ENCODE measurements at regions not wholly inside any gene's neighbourhood (a gene's known extent, or its start where the extent isn't known, plus 50 kb on each side); places are given as distances from the start of the nearest gene placed in this dataset.

DNA sequence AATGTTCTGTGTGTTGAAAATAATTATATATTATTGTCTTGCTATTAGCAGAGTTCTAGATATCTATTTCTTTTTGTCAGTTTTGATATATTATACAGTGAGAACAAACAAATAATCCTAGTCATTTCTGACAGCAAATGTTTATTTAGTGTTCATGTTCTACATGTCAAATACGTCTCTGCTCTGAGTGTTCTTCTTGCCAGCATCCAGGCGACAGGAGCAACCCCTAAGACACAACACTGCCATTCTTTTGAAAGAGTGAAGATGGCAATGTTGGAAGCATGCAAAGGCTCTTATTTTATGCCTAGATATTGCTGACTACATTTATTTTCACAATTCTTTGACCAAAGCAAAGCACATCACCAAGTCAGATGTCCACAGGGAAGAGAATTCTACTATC is 1556.6 kb upstream of the TMEFF2 start:
- TF ChIP-seq, protein P1, sequence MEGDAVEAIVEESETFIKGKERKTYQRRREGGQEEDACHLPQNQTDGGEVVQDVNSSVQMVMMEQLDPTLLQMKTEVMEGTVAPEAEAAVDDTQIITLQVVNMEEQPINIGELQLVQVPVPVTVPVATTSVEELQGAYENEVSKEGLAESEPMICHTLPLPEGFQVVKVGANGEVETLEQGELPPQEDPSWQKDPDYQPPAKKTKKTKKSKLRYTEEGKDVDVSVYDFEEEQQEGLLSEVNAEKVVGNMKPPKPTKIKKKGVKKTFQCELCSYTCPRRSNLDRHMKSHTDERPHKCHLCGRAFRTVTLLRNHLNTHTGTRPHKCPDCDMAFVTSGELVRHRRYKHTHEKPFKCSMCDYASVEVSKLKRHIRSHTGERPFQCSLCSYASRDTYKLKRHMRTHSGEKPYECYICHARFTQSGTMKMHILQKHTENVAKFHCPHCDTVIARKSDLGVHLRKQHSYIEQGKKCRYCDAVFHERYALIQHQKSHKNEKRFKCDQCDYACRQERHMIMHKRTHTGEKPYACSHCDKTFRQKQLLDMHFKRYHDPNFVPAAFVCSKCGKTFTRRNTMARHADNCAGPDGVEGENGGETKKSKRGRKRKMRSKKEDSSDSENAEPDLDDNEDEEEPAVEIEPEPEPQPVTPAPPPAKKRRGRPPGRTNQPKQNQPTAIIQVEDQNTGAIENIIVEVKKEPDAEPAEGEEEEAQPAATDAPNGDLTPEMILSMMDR (IDR thresholded peaks at IDR 0.05; ENCODE audit: borderline replicate concordance, extremely low read depth, insufficient read depth): no peak

DNA sequence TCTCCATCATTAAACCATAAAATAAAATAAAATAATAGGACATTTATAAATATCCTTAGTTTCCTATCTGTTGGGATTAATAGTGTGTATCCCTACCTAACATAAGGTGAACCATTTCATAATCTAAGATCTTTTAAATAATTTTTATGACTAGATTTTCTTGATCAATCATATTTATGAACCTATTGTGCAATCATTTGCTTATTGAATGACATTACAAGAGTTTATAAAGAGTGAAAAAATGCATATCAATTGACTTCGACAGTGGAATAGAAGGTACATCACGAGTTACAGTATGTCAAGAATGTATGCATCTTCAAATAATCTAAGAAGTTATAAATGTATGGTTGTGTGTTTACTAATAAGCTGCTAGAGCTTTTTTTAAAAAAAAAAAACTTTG is 1554.8 kb upstream of the TMEFF2 start:
- no peak for FAIRE-seq
- intact Hi-C loops (cut with DNase I): no loop called here
- DNase-seq: no peak
- H3K27ac ChIP-seq (ENCODE audit: low read depth in 2 of 2, low read length in 2 of 2): no peak overlapping the region
- no peaks in the 10 kb centered on the region for H3K27me3 ChIP-seq (ENCODE audit: control insufficient read depth, insufficient read depth, low read length)
- H3K9me3 ChIP-seq (ENCODE audit: control insufficient read depth in 2 of 3, insufficient read depth in 1 of 3, low read length in 3 of 3): no peaks in the 10 kb centered on the region
- H3K4me1 ChIP-seq (ENCODE audit: control insufficient read depth in 2 of 3, insufficient read depth in 2 of 3, low read depth in 1 of 3, low read length in 3 of 3): no peaks in the 10 kb centered on the region
- H3K4me3 ChIP-seq (ENCODE audit: low read length in 3 of 3): no peak overlapping the region
- H3K9ac ChIP-seq (ENCODE audit: low read length in 3 of 3): no peak overlapping the region
- no peaks in the 10 kb centered on the region for H3K36me3 ChIP-seq (ENCODE audit: control insufficient read depth in 2 of 3, insufficient read depth in 3 of 3, low read length in 3 of 3)
- TF ChIP-seq, protein P1 (IDR thresholded peaks at IDR 0.05; ENCODE audit: borderline replicate concordance, extremely low read depth, insufficient read depth): no peak

More for the DNA sequence above, 1556.6 kb upstream of the TMEFF2 start:
- H3K9me3 ChIP-seq (ENCODE audit: control insufficient read depth in 2 of 3, insufficient read depth in 1 of 3, low read length in 3 of 3): no peaks in the 10 kb centered on the region
- H3K4me1 ChIP-seq (ENCODE audit: control insufficient read depth in 2 of 3, insufficient read depth in 2 of 3, low read depth in 1 of 3, low read length in 3 of 3): no peaks in the 10 kb centered on the region
- no peak overlapping the region for H3K27ac ChIP-seq (ENCODE audit: low read depth in 2 of 2, low read length in 2 of 2)
- no peak overlapping the region for H3K4me3 ChIP-seq (ENCODE audit: low read length in 3 of 3)
- DNase-seq (no peak), FAIRE-seq (no peak)
- no peaks in the 10 kb centered on the region for H3K27me3 ChIP-seq (ENCODE audit: control insufficient read depth, insufficient read depth, low read length)
- H3K36me3 ChIP-seq (ENCODE audit: control insufficient read depth in 2 of 3, insufficient read depth in 3 of 3, low read length in 3 of 3): no peaks in the 10 kb centered on the region
- intact Hi-C loops (cut with DNase I): no loop called here
- no peak overlapping the region for H3K9ac ChIP-seq (ENCODE audit: low read length in 3 of 3)

DNA sequence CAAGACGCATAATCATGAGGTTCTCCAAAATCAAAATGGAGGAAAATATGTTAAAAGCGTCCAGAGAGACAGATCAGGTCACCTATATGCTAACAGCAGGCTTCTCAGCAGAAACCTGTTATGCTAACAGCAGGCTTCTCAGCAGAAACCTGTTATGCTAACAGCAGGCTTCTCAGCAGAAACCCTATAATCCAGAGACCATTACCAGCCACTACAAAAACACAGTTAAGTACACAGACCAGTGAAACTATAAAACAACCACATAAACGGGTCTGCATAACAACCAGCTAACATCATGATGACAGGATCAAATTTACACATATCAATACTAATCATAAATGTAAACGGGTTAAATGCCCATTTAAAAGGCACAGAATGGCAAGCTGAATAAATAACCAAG is 1548.4 kb upstream of the TMEFF2 start:
- TF ChIP-seq, protein P1 (IDR thresholded peaks at IDR 0.05; ENCODE audit: borderline replicate concordance, extremely low read depth, insufficient read depth): no peak
- intact Hi-C loops (cut with DNase I): no loop called here
- DNase-seq (no peak), FAIRE-seq (no peak)
- no peaks in the 10 kb centered on the region for H3K36me3 ChIP-seq (ENCODE audit: control insufficient read depth in 2 of 3, insufficient read depth in 3 of 3, low read length in 3 of 3)
- no peaks in the 10 kb centered on the region for H3K27me3 ChIP-seq (ENCODE audit: control insufficient read depth, insufficient read depth, low read length)
- H3K4me1 ChIP-seq (ENCODE audit: control insufficient read depth in 2 of 3, insufficient read depth in 2 of 3, low read depth in 1 of 3, low read length in 3 of 3): no peaks in the 10 kb centered on the region
- no peak overlapping the region for H3K27ac ChIP-seq (ENCODE audit: low read depth in 2 of 2, low read length in 2 of 2)
- no peak overlapping the region for H3K4me3 ChIP-seq (ENCODE audit: low read length in 3 of 3)
- H3K9me3 ChIP-seq (ENCODE audit: control insufficient read depth in 2 of 3, insufficient read depth in 1 of 3, low read length in 3 of 3): no peaks in the 10 kb centered on the region
- H3K9ac ChIP-seq (ENCODE audit: low read length in 3 of 3): no peak overlapping the region

DNA sequence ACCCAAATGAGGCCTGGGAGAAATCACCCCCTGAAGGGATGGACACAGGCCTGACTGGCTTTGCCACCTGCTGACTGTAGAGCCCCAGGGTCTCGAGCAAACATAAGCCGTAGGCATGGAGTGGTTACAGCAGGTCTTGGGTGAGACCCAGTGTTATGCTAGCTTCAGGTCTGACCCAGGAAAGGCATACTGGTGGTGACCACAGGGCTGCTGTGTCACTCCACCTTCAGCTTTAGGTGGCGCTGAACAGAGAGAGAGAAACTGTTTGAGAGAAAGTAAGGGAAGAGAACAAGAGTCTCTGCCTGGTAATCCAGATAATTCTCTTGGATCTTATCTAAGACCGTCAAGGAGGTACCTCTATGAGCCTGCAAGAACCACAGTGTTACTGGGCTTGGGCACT is 1544.2 kb upstream of the TMEFF2 start:
- no peak overlapping the region for H3K27ac ChIP-seq (ENCODE audit: low read depth in 2 of 2, low read length in 2 of 2)
- intact Hi-C loops (cut with DNase I): no loop called here
- no peaks in the 10 kb centered on the region for H3K27me3 ChIP-seq (ENCODE audit: control insufficient read depth, insufficient read depth, low read length)
- no peaks in the 10 kb centered on the region for H3K36me3 ChIP-seq (ENCODE audit: control insufficient read depth in 2 of 3, insufficient read depth in 3 of 3, low read length in 3 of 3)
- no peak for FAIRE-seq
- no peak overlapping the region for H3K4me3 ChIP-seq (ENCODE audit: low read length in 3 of 3)
- H3K9me3 ChIP-seq (ENCODE audit: control insufficient read depth in 2 of 3, insufficient read depth in 1 of 3, low read length in 3 of 3): no peaks in the 10 kb centered on the region
- TF ChIP-seq, protein P1 (IDR thresholded peaks at IDR 0.05; ENCODE audit: borderline replicate concordance, extremely low read depth, insufficient read depth): no peak
- no peak for DNase-seq
- H3K4me1 ChIP-seq (ENCODE audit: control insufficient read depth in 2 of 3, insufficient read depth in 2 of 3, low read depth in 1 of 3, low read length in 3 of 3): no peaks in the 10 kb centered on the region
- no peak overlapping the region for H3K9ac ChIP-seq (ENCODE audit: low read length in 3 of 3)
